SK-N-SH treated with all-trans-retinoic acid at 6 μM for 48 hours (cell line): ENCODE measurements at regions not wholly inside any gene's neighbourhood (a gene's known extent, or its start where the extent isn't known, plus 50 kb on each side); places are given as distances from the start of the nearest gene placed in this dataset.

ENCODE experiments used
- ATAC-seq: fragments of 200-7000 bp; cut with Tn5 transposase; 3 replicates; pipeline ENCODE4 v1.9.1; 2020; ENCODE audit warnings: mild to moderate bottlenecking, moderate library complexity
- ARNTL ChIP-seq: fragments of 450-650 bp; formaldehyde crosslinking; IDR thresholded peaks from 2 replicates; pipeline ENCODE4 v1.5.0; 2020; ENCODE audit warnings: low read depth, mild to moderate bottlenecking, moderate library complexity, borderline replicate concordance
- BACH2 ChIP-seq: fragments of 250-450 bp; sonication (Bioruptor Pico); IDR thresholded peaks from 2 replicates; pipeline ENCODE4 v1.9.0; 2021; ENCODE audit warnings: mild to moderate bottlenecking, borderline replicate concordance
- CREB5 ChIP-seq: fragments of 250-450 bp; sonication (Bioruptor Pico); IDR thresholded peaks from 2 replicates; pipeline ENCODE4 v1.5.1; 2020; ENCODE audit warnings: low read depth, mild to moderate bottlenecking, moderate library complexity
- CSDC2 ChIP-seq: fragments of 250-450 bp; sonication (Bioruptor Pico); IDR thresholded peaks from 2 replicates; pipeline ENCODE4 v1.5.0; 2020; ENCODE audit warnings: mild to moderate bottlenecking, moderate library complexity
- CSRNP3 ChIP-seq: fragments of 250-450 bp; sonication (Bioruptor Pico); IDR thresholded peaks from 2 replicates; pipeline ENCODE4 v1.5.1; 2021; ENCODE audit warnings: mild to moderate bottlenecking, moderate library complexity
- ESRRG ChIP-seq: fragments of 250-450 bp; sonication (Bioruptor Pico); IDR thresholded peaks from 2 replicates; pipeline ENCODE4 v1.6.1; 2021; ENCODE audit warnings: mild to moderate bottlenecking
- ISL1 ChIP-seq: fragments of 250-450 bp; sonication (Bioruptor Pico); IDR thresholded peaks from 2 replicates; pipeline ENCODE4 v2.1.2; 2022; ENCODE audit warnings: mild to moderate bottlenecking, moderate library complexity
- OSR1 ChIP-seq: fragments of 250-450 bp; sonication (Bioruptor Pico); IDR thresholded peaks from 2 replicates; pipeline ENCODE4 v1.8.0; 2022; ENCODE audit warnings: moderate library complexity, mild to moderate bottlenecking, inconsistent platforms
- PATZ1 ChIP-seq: fragments of 250-450 bp; sonication (Bioruptor Pico); IDR thresholded peaks from 2 replicates; pipeline ENCODE4 v1.8.0; 2020; ENCODE audit warnings: mild to moderate bottlenecking, moderate library complexity, borderline replicate concordance
- POU6F1 ChIP-seq: fragments of 250-450 bp; sonication (Bioruptor Pico); IDR thresholded peaks from 2 replicates; pipeline ENCODE4 v1.8.0; 2021; ENCODE audit warnings: low read depth, mild to moderate bottlenecking, moderate library complexity, borderline replicate concordance
- PPARA ChIP-seq: fragments of 250-450 bp; sonication (Bioruptor Pico); IDR thresholded peaks from 2 replicates; pipeline ENCODE4 v1.5.0; 2020; ENCODE audit warnings: mild to moderate bottlenecking, borderline replicate concordance
- RARB ChIP-seq: fragments of 250-450 bp; sonication (Bioruptor Pico); IDR thresholded peaks from 2 replicates; pipeline ENCODE4 v1.8.0; 2021; ENCODE audit warnings: mild to moderate bottlenecking, moderate library complexity
- SNAI2 ChIP-seq: fragments of 250-450 bp; sonication (Bioruptor Pico); IDR thresholded peaks from 2 replicates; pipeline ENCODE4 v1.5.0; 2020; ENCODE audit warnings: mild to moderate bottlenecking, moderate library complexity
- TOX ChIP-seq: fragments of 250-450 bp; sonication (Bioruptor Pico); IDR thresholded peaks from 2 replicates; pipeline ENCODE4 v1.8.0; 2021; ENCODE audit warnings: mild to moderate bottlenecking, moderate library complexity, borderline replicate concordance
- ZC3H10 ChIP-seq: fragments of 250-450 bp; sonication (Bioruptor Pico); IDR thresholded peaks from 2 replicates; pipeline ENCODE4 v1.5.1; 2021; ENCODE audit warnings: mild to moderate bottlenecking, moderate library complexity
- ZFP3 ChIP-seq: fragments of 250-450 bp; sonication (Bioruptor Pico); IDR thresholded peaks from 2 replicates; pipeline ENCODE4 v1.5.0; 2020; ENCODE audit warnings: mild to moderate bottlenecking, moderate library complexity
- ZFP30 ChIP-seq: fragments of 450-650 bp; formaldehyde crosslinking; IDR thresholded peaks from 2 replicates; pipeline ENCODE4 v1.5.0; 2022; ENCODE audit warnings: mild to moderate bottlenecking, moderate library complexity
- ZNF565 ChIP-seq: fragments of 450-650 bp; formaldehyde crosslinking; conservative IDR thresholded peaks from 2 replicates; pipeline ENCODE4 v1.5.0; 2020; ENCODE audit warnings: low read depth, mild to moderate bottlenecking, moderate library complexity
- ZNF70 ChIP-seq: fragments of 450-650 bp; formaldehyde crosslinking; IDR thresholded peaks from 2 replicates; pipeline ENCODE4 v1.5.0; 2020; ENCODE audit warnings: mild to moderate bottlenecking, moderate library complexity
- ZNF8 ChIP-seq: fragments of 450-650 bp; formaldehyde crosslinking; IDR thresholded peaks from 2 replicates; pipeline ENCODE4 v1.5.0; 2020; ENCODE audit warnings: mild to moderate bottlenecking, moderate library complexity

- no peak for TF ChIP-seq TOX (CRISPR knock-in tag)
Measured at GRCh38 chr4:182023469-182023868, 219.7 kb upstream of the TENM3 start (continued).

GRCh38 chr4:182042945-182043344 is 200.3 kb upstream of the TENM3 start:
- no peak for TF ChIP-seq PATZ1
- no peak for TF ChIP-seq BACH2 (CRISPR knock-in tag)
- no peak for TF ChIP-seq RARB (CRISPR knock-in tag)
- TF ChIP-seq ZNF8 (CRISPR knock-in tag): no peak
- no peak for TF ChIP-seq ISL1 (CRISPR knock-in tag)
- TF ChIP-seq ZNF565 (CRISPR knock-in tag): no peak
- TF ChIP-seq ZNF70: no peak
- TF ChIP-seq CSDC2 (CRISPR knock-in tag): no peak
- no peak for TF ChIP-seq SNAI2 (CRISPR knock-in tag)
- TF ChIP-seq CREB5: no peak
- no peak for TF ChIP-seq ZFP30 (CRISPR knock-in tag)
- TF ChIP-seq ZC3H10 (CRISPR knock-in tag): no peak
- no peak for TF ChIP-seq POU6F1 (CRISPR knock-in tag)
- TF ChIP-seq ESRRG (CRISPR knock-in tag): no peak
- no peak for TF ChIP-seq ARNTL (CRISPR knock-in tag)
- ATAC-seq: no peak

- no peak for ATAC-seq
- TF ChIP-seq ZNF70 (no peak), CSRNP3 (CRISPR knock-in tag) (no peak), SNAI2 (CRISPR knock-in tag) (no peak)
Measured at GRCh38 chr4:182048871-182049270, 194.3 kb upstream of the TENM3 start.

GRCh38 chr4:182056866-182057265 is 186.3 kb upstream of the TENM3 start:
- TF ChIP-seq OSR1 (CRISPR knock-in tag): no peak
- no peak for TF ChIP-seq PPARA (CRISPR knock-in tag)
- no peak for TF ChIP-seq ZNF8 (CRISPR knock-in tag)
- TF ChIP-seq PATZ1: no peak
- ATAC-seq: no peak

- ATAC-seq: no peak
- no peak for TF ChIP-seq ESRRG (CRISPR knock-in tag)
- TF ChIP-seq POU6F1 (CRISPR knock-in tag): no peak
- no peak for TF ChIP-seq PATZ1
- no peak for TF ChIP-seq ZFP30 (CRISPR knock-in tag)
- no peak for TF ChIP-seq CSRNP3 (CRISPR knock-in tag)
- TF ChIP-seq PPARA (CRISPR knock-in tag): no peak
- no peak for TF ChIP-seq CREB5
- no peak for TF ChIP-seq ZFP3 (CRISPR knock-in tag)
- TF ChIP-seq RARB (CRISPR knock-in tag): no peak
- no peak for TF ChIP-seq ISL1 (CRISPR knock-in tag)
Measured at GRCh38 chr4:182062458-182062857, 180.7 kb upstream of the TENM3 start.
